Muscle layer of duodenum (tissue), 2 donors: ENCODE measurements at regions not wholly inside any gene's neighbourhood (a gene's known extent, or its start where the extent isn't known, plus 50 kb on each side); places are given as distances from the start of the nearest gene placed in this dataset.

Experiments used
- H3K27ac ChIP-seq: one replicate; pipeline ENCODE4 v1.7.0; 2013; ENCODE audit warnings: mild to moderate bottlenecking, low read length
- H3K27me3 ChIP-seq: one replicate; pipeline ENCODE4 v1.7.0; 2013; ENCODE audit warnings: low read depth, mild to moderate bottlenecking, control low read depth, low read length
- H3K36me3 ChIP-seq, 2 donors: one replicate each; pipeline ENCODE4 v1.7.0; 2013; ENCODE audit warnings: low read length in 2 of 2, control low read depth in 1 of 2, mild to moderate bottlenecking in 1 of 2; ENCODE audit not compliant: insufficient read depth in 2 of 2, control insufficient read depth in 1 of 2
- H3K4me1 ChIP-seq, 2 donors: one replicate each; pipeline ENCODE4 v1.7.0; 2013; ENCODE audit warnings: low read length in 2 of 2, mild to moderate bottlenecking in 2 of 2, control low read depth in 1 of 2, moderate library complexity in 1 of 2; ENCODE audit not compliant: insufficient read depth in 2 of 2, control insufficient read depth in 1 of 2
- H3K4me3 ChIP-seq, 2 donors: one replicate each; pipeline ENCODE4 v1.7.0; 2013; ENCODE audit warnings: low read length in 2 of 2, low read depth in 1 of 2, mild to moderate bottlenecking in 1 of 2
- H3K9me3 ChIP-seq, 2 donors: one replicate each; pipeline ENCODE4 v1.7.0; 2013; ENCODE audit warnings: low read length in 2 of 2, control low read depth in 1 of 2, mild to moderate bottlenecking in 1 of 2; ENCODE audit not compliant: control insufficient read depth in 1 of 2
- donor health status: healthy.

DNA sequence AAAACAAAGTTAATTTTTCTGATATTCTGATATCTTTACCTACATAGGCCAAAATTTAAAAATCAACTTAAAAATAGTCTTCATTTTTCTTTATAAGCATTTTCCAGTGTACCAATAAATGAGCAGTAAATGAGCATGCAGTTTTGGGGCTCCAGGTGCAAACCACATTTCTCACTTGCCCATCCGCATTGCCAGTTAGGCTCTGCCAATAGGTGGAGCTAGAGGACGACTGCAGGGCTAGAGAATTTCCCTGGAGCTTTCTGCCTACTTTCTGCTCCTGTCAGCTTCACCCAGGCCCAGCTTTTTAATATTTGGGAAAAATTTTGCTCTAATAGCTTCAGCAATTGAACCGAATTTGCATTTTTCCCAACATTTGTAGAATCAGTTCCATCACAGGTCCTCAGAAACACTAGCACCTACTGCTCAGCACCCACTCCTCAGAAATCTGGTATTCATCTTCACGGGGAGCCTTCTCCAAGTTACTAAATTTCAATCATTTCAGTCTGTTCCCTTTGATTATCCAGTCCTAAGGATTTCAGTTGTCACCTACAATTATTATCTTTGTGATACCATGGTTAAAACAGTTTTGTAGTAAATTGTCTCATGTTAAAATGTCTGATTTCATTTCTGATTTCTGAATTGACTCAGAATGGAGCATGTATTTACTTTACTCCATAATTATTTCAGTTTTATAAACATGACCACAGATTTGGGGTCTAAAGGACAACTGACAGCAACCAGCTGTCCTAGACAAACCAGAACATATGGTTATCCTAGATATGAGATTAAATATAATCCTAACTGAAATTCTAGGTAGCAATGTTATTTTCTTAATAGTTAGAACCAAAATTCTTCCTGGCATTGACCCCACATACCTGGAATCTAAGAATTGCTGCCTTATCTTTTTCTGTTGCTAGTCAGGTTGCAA lies 104.6 kb upstream of the FAM174A start:
- Histone ChIP-seq H3K9me3 (no peaks in the 10 kb centered on the region), H3K4me1 (no peaks in the 10 kb centered on the region), H3K36me3 (no peaks in the 10 kb centered on the region), H3K27ac (no peak overlapping the region), H3K4me3 (no peak overlapping the region), H3K27me3 (no peaks in the 10 kb centered on the region)

DNA sequence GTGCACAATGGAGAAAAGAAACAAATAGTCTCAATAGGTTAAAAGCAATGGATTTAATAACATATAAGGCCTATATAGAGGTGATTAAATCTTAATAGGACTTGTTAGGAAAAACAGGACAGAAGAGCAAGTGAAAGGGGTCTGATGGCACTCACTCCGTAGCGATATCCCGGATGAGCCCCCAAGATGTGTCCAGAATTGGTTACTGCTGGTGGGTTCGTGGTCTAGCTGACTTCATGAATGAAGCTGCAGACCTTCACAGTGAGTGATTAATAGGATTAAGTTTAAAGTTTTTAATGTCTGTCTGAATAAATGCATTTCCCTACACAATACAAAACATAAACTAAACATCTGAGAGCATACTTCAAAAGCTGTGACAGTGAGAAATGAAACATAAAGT lies 110.4 kb upstream of the FAM174A start:
- Histone ChIP-seq H3K27me3 (no peaks in the 10 kb centered on the region), H3K27ac (no peak overlapping the region), H3K9me3 (peaks cover 10 to 15% of the 10 kb centered on the region in 2 donors), H3K36me3 (peaks cover 0 to 4% of the 10 kb centered on the region in 2 donors), H3K4me3 (no peak overlapping the region), H3K4me1 (no peaks in the 10 kb centered on the region)

DNA sequence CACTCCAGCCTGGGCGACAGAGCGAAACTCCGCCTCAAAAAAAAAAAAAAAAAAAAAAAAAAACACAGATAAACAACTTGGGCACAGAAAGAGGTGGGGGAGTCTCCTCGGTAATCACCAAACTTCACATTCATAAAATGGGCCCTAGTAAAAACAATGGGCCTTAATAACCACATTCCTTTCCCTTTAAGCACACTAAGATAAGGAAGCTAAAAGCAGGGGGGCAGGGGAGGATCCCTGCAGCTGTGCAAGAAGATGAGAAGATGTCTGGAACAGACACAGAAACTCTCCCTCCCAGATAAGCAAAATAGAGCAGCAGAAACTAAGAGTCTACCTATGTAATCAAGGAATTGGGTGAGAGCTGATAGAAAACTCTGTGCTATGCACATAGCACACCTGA lies 111.2 kb upstream of the FAM174A start:
- H3K36me3 ChIP-seq, result peaks cover 0 to 4% of the 10 kb centered on the region in 2 donors
- H3K4me3 ChIP-seq, result no peak overlapping the region
- no peak overlapping the region for H3K27ac ChIP-seq
- peaks cover 10 to 15% of the 10 kb centered on the region in 2 donors for H3K9me3 ChIP-seq
- H3K27me3 ChIP-seq, result no peaks in the 10 kb centered on the region
- no peaks in the 10 kb centered on the region for H3K4me1 ChIP-seq

GRCh38 chr5:100423330-100423729 lies 111.8 kb upstream of the FAM174A start:
- no peak overlapping the region for H3K27ac ChIP-seq
- peaks cover 0 to 4% of the 10 kb centered on the region in 2 donors for H3K36me3 ChIP-seq
- H3K9me3 ChIP-seq, result peaks cover 10 to 15% of the 10 kb centered on the region in 2 donors

DNA sequence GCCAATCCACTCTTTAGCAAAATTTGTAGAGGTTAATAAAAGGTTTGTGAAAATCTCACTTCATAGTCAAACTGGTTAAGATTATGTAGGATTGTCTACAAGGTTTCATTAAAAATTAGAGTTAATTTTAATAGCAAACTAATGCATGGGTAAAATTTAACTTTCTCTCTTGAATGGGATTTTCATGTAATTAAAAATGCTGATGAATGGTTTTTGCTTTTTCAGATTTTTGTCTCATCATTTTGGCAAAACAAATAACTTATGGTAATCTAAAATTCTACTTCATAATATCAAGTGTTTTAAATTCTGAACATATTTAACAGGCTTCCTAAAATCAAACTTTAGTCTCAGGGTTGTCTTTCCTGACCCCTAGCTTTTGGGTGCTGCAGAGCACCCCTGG lies 113.8 kb upstream of the FAM174A start:
- Histone ChIP-seq H3K36me3 (peaks cover 0 to 4% of the 10 kb centered on the region in 2 donors), H3K27me3 (no peaks in the 10 kb centered on the region), H3K4me3 (no peak overlapping the region), H3K4me1 (no peaks in the 10 kb centered on the region), H3K27ac (no peak overlapping the region), H3K9me3 (peaks cover 10 to 15% of the 10 kb centered on the region in 2 donors)

More at GRCh38 chr5:100423330-100423729, 111.8 kb upstream of the FAM174A start:
- no peaks in the 10 kb centered on the region for H3K27me3 ChIP-seq
- no peak overlapping the region for H3K4me3 ChIP-seq
- H3K4me1 ChIP-seq, result no peaks in the 10 kb centered on the region

DNA sequence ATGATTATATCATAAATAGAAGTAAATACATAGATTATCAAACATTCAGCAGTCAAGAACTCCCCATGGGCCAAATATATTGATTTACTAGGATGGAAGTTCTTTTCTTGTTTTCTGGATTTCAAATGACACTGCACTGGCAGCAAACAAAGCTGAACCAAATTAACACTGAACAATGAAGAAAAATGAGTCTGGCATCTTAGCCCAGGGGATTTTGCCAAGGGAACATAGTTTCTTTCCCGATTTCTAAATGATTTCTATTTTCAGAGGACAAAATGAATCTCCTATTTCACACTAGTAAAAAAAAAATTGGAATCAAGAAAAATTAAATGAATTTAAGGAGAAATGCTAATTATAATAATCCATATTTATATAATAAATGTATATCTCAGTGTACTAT lies 116.9 kb upstream of the FAM174A start:
- Histone ChIP-seq H3K9me3 (peaks cover 0 to 7% of the 10 kb centered on the region in 2 donors), H3K27ac (no peak overlapping the region), H3K27me3 (no peaks in the 10 kb centered on the region)

DNA sequence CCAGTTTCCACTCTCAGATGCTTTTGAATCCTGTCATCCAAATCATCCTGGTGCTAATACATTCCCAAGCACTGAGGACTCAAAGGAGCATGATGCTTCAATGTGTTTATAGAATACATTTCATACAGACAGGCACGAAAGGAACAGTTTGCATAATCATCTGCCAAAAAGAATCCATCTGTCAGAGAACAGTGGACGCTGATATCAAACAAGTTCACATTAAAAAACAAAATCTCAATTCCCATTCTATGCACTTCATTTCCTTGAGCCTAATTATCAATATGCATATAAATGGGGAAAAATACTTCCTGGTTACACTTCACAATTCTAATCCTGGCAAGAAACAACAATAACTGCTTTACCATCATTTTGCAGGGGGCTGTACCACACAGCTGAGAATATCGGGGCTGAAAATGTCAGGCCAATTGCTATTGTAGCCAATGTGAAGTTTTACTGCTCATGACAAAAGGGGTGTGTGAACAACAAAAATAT lies 125.5 kb upstream of the FAM174A start:
- H3K4me1 ChIP-seq, result no peaks in the 10 kb centered on the region
- H3K9me3 ChIP-seq, result no peaks in the 10 kb centered on the region
- no peak overlapping the region for H3K4me3 ChIP-seq
- no peaks in the 10 kb centered on the region for H3K27me3 ChIP-seq
- H3K27ac ChIP-seq, result no peak overlapping the region
- no peaks in the 10 kb centered on the region for H3K36me3 ChIP-seq

More for the DNA sequence above, 116.9 kb upstream of the FAM174A start:
- Histone ChIP-seq H3K4me3 (no peak overlapping the region), H3K4me1 (no peaks in the 10 kb centered on the region), H3K36me3 (no peaks in the 10 kb centered on the region)

GRCh38 chr5:100407053-100407452 lies 128.1 kb upstream of the FAM174A start:
- no peaks in the 10 kb centered on the region for H3K36me3 ChIP-seq
- no peaks in the 10 kb centered on the region for H3K9me3 ChIP-seq
- no peaks in the 10 kb centered on the region for H3K4me1 ChIP-seq
- no peaks in the 10 kb centered on the region for H3K27me3 ChIP-seq
- H3K4me3 ChIP-seq, result no peak overlapping the region
- no peak overlapping the region for H3K27ac ChIP-seq

DNA sequence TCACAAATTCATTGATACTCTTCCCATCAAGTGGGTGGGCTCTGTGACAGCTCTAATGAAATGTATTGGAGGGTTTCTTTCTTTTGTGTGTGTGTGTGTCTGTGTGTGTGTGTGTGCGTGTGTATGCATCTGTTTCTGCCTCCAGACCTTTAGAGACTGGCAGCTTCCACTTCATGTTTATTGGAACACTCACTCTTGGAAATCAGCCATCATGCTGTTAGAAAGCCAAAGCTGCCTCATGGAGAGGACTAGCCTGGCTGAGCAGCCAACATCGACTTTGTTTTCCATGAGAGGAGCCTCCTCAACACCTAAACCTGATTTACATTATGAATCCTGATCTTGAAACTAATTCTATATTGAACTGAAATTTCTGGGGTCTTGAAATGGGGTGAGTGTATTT lies 128.5 kb upstream of the FAM174A start:
- Histone ChIP-seq H3K4me3 (no peak overlapping the region), H3K4me1 (no peaks in the 10 kb centered on the region), H3K36me3 (no peaks in the 10 kb centered on the region), H3K27me3 (no peaks in the 10 kb centered on the region), H3K9me3 (no peaks in the 10 kb centered on the region), H3K27ac (no peak overlapping the region)

- H3K27me3 ChIP-seq, result no peaks in the 10 kb centered on the region
- no peak overlapping the region for H3K27ac ChIP-seq
- H3K9me3 ChIP-seq, result no peaks in the 10 kb centered on the region
- H3K4me3 ChIP-seq, result no peak overlapping the region
- H3K4me1 ChIP-seq, result no peaks in the 10 kb centered on the region
- H3K36me3 ChIP-seq, result no peaks in the 10 kb centered on the region
Observed at GRCh38 chr5:100402071-100402470, 133.1 kb upstream of the FAM174A start.

GRCh38 chr5:100401149-100401548 lies 134.0 kb upstream of the FAM174A start:
- no peak overlapping the region for H3K27ac ChIP-seq
- H3K4me3 ChIP-seq, result no peak overlapping the region
- no peaks in the 10 kb centered on the region for H3K27me3 ChIP-seq
- no peaks in the 10 kb centered on the region for H3K9me3 ChIP-seq
- no peaks in the 10 kb centered on the region for H3K36me3 ChIP-seq
- no peaks in the 10 kb centered on the region for H3K4me1 ChIP-seq
